ENCODE measurements at regions not wholly inside any gene's neighbourhood (a gene's known extent, or its start where the extent isn't known, plus 50 kb on each side); places are given as distances from the start of the nearest gene placed in this dataset.
A peak's percentile ranks its signal among the peaks of the same experiment; 100 is the strongest.

GRCh38 chr13:40270726-40271125 is 395.7 kb downstream of the FOXO1 start:
- no peak overlapping the region for H3K27ac Mint-ChIP-seq
- H3K27me3 Mint-ChIP-seq = no peaks in the 10 kb centered on the region
- no peaks in the 10 kb centered on the region for H3K9me3 Mint-ChIP-seq (ENCODE audit: low read depth)
- no peak for ATAC-seq
- DNase-seq = no peak
- peaks cover 22% of the 10 kb centered on the region for H3K4me1 Mint-ChIP-seq
- no peak overlapping the region for H3K4me3 Mint-ChIP-seq
- CTCF ChIA-PET = interaction anchor here (0.7 to 1.7 kb wide), 4 partner anchors 8 to 201 kb away, joined by 3 to 4 read pairs (median 4); no protein-coding TSS in a partner anchor
- no peaks in the 10 kb centered on the region for H3K36me3 Mint-ChIP-seq

- Mint-ChIP-seq H3K4me3 (no peak overlapping the region), H3K4me1 (peaks cover 22% of the 10 kb centered on the region), H3K27me3 (no peaks in the 10 kb centered on the region), H3K27ac (peak overlapping the region; percentile 25), H3K9me3 (ENCODE audit: low read depth) (no peaks in the 10 kb centered on the region), H3K36me3 (no peaks in the 10 kb centered on the region)
- ATAC-seq (no peak), DNase-seq (no peak)
- CTCF ChIA-PET = interaction anchor here (0.7 to 1.7 kb wide), 4 partner anchors 8 to 202 kb away, joined by 3 to 4 read pairs (median 4); no protein-coding TSS in a partner anchor
Measured at GRCh38 chr13:40271271-40271885, 395.1 kb downstream of the FOXO1 start.

- no peaks in the 10 kb centered on the region for H3K9me3 Mint-ChIP-seq (ENCODE audit: low read depth)
- H3K27ac Mint-ChIP-seq = no peak overlapping the region
- H3K27me3 Mint-ChIP-seq = no peaks in the 10 kb centered on the region
- no peak overlapping the region for H3K4me3 Mint-ChIP-seq
- ATAC-seq = no peak
- CTCF ChIA-PET = interaction anchor here (1.6 to 1.7 kb wide), 2 partner anchors 43 to 203 kb away, joined by 3 to 4 read pairs; no protein-coding TSS in a partner anchor
- H3K36me3 Mint-ChIP-seq = no peaks in the 10 kb centered on the region
- peaks cover 22% of the 10 kb centered on the region for H3K4me1 Mint-ChIP-seq
- DNase-seq = no peak
Measured at GRCh38 chr13:40271931-40272775, 394.3 kb downstream of the FOXO1 start.

- Mint-ChIP-seq H3K4me3 (no peak overlapping the region), H3K4me1 (peaks cover 22% of the 10 kb centered on the region), H3K27ac (no peak overlapping the region), H3K9me3 (ENCODE audit: low read depth) (no peaks in the 10 kb centered on the region), H3K27me3 (no peaks in the 10 kb centered on the region), H3K36me3 (no peaks in the 10 kb centered on the region)
- DNase-seq (no peak), ATAC-seq (no peak)
- CTCF ChIA-PET = interaction anchor here (1.6 kb wide), 1 partner anchor 43 kb away, joined by 3 read pairs; no protein-coding TSS in a partner anchor
Measured at GRCh38 chr13:40272776-40273139, 393.7 kb downstream of the FOXO1 start.

GRCh38 chr13:40273253-40274025 is 393.0 kb downstream of the FOXO1 start:
- CTCF ChIA-PET = interaction anchor here (1.6 kb wide), 1 partner anchor 42 kb away, joined by 3 read pairs; no protein-coding TSS in a partner anchor
- Mint-ChIP-seq H3K27me3 (no peaks in the 10 kb centered on the region), H3K36me3 (no peaks in the 10 kb centered on the region), H3K4me1 (peaks cover 22% of the 10 kb centered on the region), H3K27ac (no peak overlapping the region), H3K9me3 (ENCODE audit: low read depth) (no peaks in the 10 kb centered on the region), H3K4me3 (no peak overlapping the region)
- DNase-seq = no peak
- no peak for ATAC-seq

GRCh38 chr13:40274103-40274502 is 392.3 kb downstream of the FOXO1 start:
- Mint-ChIP-seq H3K27ac (no peak overlapping the region), H3K4me1 (peaks cover 22% of the 10 kb centered on the region), H3K9me3 (ENCODE audit: low read depth) (no peaks in the 10 kb centered on the region), H3K36me3 (no peaks in the 10 kb centered on the region), H3K4me3 (no peak overlapping the region), H3K27me3 (no peaks in the 10 kb centered on the region)
- DNase-seq = no peak
- CTCF ChIA-PET = no interaction called here
- no peak for ATAC-seq

GRCh38 chr13:40275155-40275554 is 391.3 kb downstream of the FOXO1 start:
- H3K36me3 Mint-ChIP-seq = no peaks in the 10 kb centered on the region
- CTCF ChIA-PET = no interaction called here
- no peak overlapping the region for H3K27ac Mint-ChIP-seq
- peaks cover 1% of the 10 kb centered on the region for H3K9me3 Mint-ChIP-seq (ENCODE audit: low read depth)
- H3K4me1 Mint-ChIP-seq = peaks cover 22% of the 10 kb centered on the region
- no peaks in the 10 kb centered on the region for H3K27me3 Mint-ChIP-seq
- ATAC-seq (no peak), DNase-seq (no peak)
- H3K4me3 Mint-ChIP-seq = no peak overlapping the region

GRCh38 chr13:40275636-40276035 is 390.8 kb downstream of the FOXO1 start:
- Mint-ChIP-seq H3K4me1 (peaks cover 17% of the 10 kb centered on the region), H3K4me3 (no peak overlapping the region), H3K27ac (no peak overlapping the region), H3K27me3 (no peaks in the 10 kb centered on the region), H3K9me3 (ENCODE audit: low read depth) (peaks cover 1% of the 10 kb centered on the region), H3K36me3 (no peaks in the 10 kb centered on the region)
- CTCF ChIA-PET = no interaction called here
- DNase-seq (no peak), ATAC-seq (no peak)

GRCh38 chr13:40283666-40284065 is 382.8 kb downstream of the FOXO1 start:
- CTCF ChIA-PET = no interaction called here
- Mint-ChIP-seq H3K27ac (no peak overlapping the region), H3K27me3 (no peaks in the 10 kb centered on the region), H3K4me1 (no peaks in the 10 kb centered on the region), H3K36me3 (no peaks in the 10 kb centered on the region), H3K4me3 (no peak overlapping the region), H3K9me3 (ENCODE audit: low read depth) (peaks cover 1% of the 10 kb centered on the region)
- DNase-seq (no peak), ATAC-seq (no peak)

GRCh38 chr13:40285634-40286033 is 380.8 kb downstream of the FOXO1 start:
- DNase-seq = no peak
- no peak overlapping the region for H3K4me3 Mint-ChIP-seq
- CTCF ChIA-PET = interaction anchor here (0.9 kb wide), 1 partner anchor 15 kb away, joined by 3 read pairs; no protein-coding TSS in a partner anchor
- no peaks in the 10 kb centered on the region for H3K4me1 Mint-ChIP-seq
- H3K27me3 Mint-ChIP-seq = no peaks in the 10 kb centered on the region
- H3K9me3 Mint-ChIP-seq (ENCODE audit: low read depth) = no peaks in the 10 kb centered on the region
- no peak overlapping the region for H3K27ac Mint-ChIP-seq
- no peak for ATAC-seq
- no peaks in the 10 kb centered on the region for H3K36me3 Mint-ChIP-seq

GRCh38 chr13:40287428-40287827 is 379.0 kb downstream of the FOXO1 start:
- no peak for ATAC-seq
- CTCF ChIA-PET = no interaction called here
- no peaks in the 10 kb centered on the region for H3K36me3 Mint-ChIP-seq

GRCh38 chr13:40288259-40288658 is 378.2 kb downstream of the FOXO1 start:
- Mint-ChIP-seq H3K27me3 (no peaks in the 10 kb centered on the region), H3K9me3 (ENCODE audit: low read depth) (no peaks in the 10 kb centered on the region), H3K27ac (no peak overlapping the region), H3K4me3 (no peak overlapping the region), H3K36me3 (no peaks in the 10 kb centered on the region), H3K4me1 (no peaks in the 10 kb centered on the region)
- CTCF ChIA-PET = no interaction called here
- no peak for ATAC-seq
- no peak for DNase-seq

More at GRCh38 chr13:40287428-40287827, 379.0 kb downstream of the FOXO1 start:
- H3K27ac Mint-ChIP-seq = no peak overlapping the region
- no peaks in the 10 kb centered on the region for H3K4me1 Mint-ChIP-seq
- no peak overlapping the region for H3K4me3 Mint-ChIP-seq
- no peaks in the 10 kb centered on the region for H3K27me3 Mint-ChIP-seq
- H3K9me3 Mint-ChIP-seq (ENCODE audit: low read depth) = no peaks in the 10 kb centered on the region
- no peak for DNase-seq

GRCh38 chr13:40290758-40291157 is 375.7 kb downstream of the FOXO1 start:
- DNase-seq (no peak), ATAC-seq (no peak)
- Mint-ChIP-seq H3K4me1 (no peaks in the 10 kb centered on the region), H3K27me3 (no peaks in the 10 kb centered on the region), H3K27ac (no peak overlapping the region), H3K9me3 (ENCODE audit: low read depth) (no peaks in the 10 kb centered on the region), H3K36me3 (peaks cover 1% of the 10 kb centered on the region), H3K4me3 (no peak overlapping the region)
- CTCF ChIA-PET = no interaction called here

Data from activated CD8-positive, alpha-beta memory T cell treated with anti-CD3 and anti-CD28 coated beads, Interleukin-2, amount 10 ng/mL, durations not matched to agents 7 days and 5 days (primary cell).